ENCODE measurements at regions not wholly inside any gene's neighbourhood (a gene's known extent, or its start where the extent isn't known, plus 50 kb on each side); places are given as distances from the start of the nearest gene placed in this dataset.
"Not testable (repeated sequence)": the region's sequence is repeated elsewhere in the genome, so short reads cannot be mapped to it uniquely, and the experiment has no call there.

DNA sequence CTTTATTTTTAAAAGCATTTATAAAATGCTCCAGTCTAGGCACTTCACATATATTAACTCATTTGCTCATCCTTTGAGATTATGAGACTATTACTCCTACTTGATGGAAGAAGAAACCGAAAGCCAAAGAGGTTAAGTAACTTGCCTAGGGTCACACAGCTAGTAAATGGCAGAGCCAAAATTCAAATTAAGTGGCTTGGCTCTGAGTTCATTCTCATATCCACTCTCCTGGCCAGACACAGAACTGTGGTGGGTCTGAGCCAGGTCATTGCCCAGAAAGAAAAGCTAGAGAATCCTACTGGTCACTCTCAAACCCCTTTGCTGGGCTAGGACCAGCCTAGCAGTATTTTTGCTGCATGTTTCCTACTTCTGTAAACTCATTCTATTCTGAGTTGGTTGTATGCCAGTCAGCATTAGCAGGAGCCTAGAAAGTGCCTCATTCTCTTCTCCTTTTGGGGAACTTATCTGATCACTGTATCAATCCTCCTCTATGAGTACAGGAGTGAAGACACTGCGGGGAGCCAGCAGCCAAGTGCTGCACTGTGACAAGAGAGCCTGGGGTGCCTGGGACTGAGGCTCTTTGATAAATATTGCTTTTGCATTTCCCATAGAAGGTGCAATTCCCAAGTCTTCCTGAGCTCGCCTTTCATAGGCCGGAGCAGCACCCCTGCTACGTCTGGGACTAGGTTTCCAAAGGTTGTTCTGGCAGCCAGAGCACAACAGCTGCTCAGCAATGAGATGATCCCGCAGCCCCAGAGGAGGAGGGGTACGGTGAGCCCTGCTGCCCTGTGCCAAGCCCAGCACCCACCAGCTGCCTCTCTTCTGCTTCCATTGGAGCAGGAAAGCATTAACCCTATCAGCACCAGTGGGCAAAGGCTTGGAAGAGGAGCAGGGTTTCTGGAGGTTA lies 728.3 kb downstream of the MAFB start:
- DNase-seq, result no peak

DNA sequence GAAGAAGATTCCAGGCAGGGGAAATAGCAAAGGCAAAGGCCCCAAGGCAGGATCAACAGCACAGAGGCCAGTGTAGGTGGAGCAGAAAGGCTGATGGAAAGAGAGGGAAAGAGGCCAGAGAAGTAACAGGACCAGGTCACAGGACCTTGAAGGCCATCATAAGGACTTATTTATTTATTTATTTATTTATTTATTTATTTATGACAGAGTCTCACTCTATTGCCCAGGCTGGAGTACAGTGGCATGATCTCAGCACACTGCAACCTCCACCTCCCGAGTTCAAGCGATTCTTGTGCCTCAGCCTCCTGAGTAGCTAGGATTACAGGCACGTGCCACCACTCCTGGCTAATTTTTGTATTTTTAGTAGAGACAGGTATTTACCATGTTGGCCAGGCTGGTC lies 731.1 kb downstream of the MAFB start:
- DNase-seq, result not testable (repeated sequence)

DNA sequence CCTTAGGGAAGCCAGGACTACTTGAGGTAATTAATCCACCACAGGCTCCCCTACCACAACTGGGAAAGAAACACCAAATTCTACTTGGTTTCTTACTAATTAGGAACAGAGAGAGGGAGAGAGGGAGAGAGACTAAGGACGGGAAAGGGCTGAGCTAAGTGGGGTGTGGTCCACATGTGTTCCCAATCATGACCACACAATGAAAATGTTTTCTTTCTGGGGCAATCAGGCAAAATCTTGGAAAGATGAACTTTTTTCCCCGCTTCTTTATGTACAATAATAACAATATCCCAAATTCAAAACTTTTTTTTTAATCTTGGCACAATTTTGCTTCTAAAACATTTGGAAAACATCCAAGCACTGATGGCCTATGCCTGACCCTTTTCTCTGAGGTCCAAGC lies 734.4 kb downstream of the MAFB start:
- peak; percentile 84 for DNase-seq

DNA sequence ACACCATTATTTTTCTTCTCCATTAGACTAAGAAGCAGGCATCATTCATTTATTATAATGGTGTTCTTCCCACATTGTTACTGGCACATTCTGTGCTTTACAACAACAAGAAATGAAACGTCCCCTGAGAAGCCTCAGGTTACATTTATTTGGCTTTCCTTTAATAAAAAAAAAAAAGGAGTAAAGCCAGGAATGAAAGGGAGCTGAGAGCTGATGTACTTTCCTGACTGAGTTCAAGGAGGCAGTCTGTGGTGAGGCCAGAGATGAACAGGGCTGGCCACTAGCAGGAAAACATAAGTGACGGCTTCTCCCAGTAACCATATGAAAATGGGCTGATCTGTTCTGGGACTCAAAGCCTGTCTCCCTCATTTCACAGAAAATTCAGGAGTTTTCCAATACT lies 742.1 kb downstream of the MAFB start:
- no peak for DNase-seq

DNA sequence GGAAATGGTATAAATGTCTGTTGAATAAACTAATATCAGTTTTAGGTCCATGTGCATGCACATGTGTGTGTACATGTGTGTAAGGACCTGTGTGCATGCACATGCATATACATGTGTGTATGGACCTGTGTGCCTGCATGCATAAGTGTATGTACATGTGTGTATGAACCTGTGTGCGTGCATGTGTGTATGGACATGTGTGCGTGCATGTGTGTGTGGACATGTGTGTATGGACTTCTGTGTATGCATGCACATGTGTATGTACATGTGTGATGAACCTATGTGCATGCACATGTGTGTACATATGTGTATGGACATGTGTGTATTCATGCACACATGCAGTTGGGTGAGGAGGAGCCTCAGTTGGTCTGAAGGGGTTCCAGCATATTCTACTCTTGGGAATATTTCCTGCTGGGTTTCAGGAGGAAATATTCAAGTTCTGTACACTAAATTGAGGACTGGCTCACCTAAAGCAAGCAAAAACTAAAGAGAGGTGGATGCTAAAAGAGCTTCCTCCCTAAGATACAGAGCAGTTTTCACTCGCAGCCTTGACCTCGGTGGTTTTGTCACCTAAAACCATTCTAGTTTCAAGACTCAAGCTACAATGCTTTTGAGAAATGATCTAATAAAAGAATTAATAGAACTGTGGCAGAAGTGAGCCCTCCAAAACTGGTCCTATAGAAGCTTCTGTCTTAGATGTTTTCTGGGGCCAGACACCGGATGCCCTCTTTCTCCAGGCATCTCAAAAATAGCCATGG lies 742.8 kb downstream of the MAFB start:
- no peak for DNase-seq

DNA sequence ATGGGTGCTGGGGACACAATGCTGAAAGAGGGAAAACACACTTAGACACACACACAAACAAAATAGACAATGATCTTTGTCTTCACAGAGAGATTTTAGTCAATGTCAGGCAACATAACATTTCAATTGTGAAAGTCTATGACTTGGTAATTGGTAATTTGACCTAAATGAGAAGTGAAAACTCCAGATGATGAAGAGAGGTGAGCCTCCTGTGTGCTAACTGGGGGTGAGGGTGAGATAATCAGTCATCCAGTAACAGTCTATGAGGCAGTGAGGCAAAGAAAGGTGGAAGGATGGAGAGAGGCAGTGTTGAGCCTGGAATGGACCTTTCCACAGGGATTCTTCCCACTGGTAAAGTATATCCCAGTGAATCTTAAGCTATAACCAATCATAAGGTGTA lies 744.2 kb downstream of the MAFB start:
- no peak for DNase-seq

DNA sequence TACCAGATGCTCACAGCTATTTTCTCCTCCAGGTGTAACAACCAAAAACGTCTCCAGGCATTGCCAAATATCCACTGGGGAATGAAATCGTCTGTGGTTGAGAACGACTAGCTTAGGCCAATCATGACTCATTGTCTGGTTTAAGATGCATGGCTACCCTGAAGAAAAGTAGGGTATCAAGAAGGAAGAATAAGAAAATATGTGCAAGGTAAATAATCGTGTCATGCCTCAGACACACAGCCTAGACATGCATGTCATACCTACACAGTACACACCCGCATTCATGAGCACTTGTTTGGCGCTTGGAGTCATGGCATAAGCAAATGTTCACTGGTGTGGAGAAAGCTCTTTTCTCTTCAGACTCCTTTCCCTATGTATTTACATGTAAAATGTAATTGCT lies 745.7 kb downstream of the MAFB start:
- DNase-seq, result peak; percentile 15

DNA sequence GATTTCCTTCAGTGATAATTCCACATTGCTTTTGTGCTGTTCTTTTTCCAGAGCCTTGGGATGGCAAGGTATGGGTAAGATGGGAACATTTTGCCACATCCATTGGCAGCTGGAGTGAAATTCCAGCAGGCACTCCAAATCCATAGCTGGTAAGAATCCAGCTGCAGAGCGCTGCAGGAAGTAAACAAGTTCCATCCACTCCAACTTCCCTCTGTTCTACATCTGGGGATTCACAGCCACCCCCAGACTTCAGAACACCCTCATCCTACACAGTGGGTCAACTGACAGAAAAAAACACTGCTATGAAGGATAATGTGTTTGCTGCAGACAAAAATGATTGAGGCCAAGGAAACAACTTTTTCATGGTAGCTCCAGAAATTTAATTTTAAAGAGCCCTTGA lies 747.8 kb downstream of the MAFB start:
- no peak for DNase-seq

DNA sequence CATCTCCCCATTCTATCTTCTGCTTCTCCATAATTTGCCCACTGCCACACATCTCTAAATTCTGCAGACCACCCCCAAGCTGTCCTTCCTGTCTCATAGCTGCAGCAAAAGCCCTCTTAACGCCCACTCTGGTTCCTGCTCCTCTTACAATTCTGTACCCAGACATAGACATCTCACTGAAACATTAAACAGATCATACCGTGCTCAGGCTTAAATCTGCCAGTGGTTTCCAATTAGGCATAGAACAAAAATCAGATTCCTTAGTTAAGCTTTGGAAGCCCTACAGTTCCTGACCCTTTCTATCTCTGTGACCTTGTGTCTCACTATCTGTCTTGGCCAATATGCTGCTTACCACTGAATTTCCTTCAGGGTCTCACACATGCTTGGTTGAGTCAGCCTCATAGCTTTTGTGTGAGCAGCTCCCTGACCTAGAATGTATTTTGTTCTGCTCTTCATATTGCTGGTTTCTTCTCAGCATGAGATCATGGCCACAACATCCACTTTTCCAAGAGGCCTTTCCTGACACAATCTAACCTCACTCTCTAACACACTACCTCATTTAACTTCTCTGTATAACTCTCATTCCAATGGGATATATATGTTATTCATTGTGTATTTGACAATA lies 749.7 kb downstream of the MAFB start:
- DNase-seq, result peak; percentile 86

DNA sequence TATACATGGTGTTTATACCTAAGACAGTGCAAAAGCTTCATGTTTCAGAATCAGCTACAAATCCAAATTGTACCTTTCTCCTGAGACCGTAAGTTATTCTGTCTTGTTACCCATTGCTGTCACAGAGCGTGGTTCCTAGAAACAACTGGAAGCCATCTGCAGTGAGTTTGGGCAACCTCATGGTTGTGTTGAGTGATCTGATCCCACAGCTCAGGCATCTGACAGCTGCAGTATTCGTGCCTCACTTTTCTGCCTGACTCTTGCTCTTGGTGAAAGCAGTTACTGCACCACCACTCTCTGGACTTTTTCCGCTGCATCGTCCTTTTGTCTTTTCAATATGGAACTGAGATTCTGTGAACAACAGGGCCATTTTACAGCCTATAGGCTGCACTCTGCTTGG lies 752.6 kb downstream of the MAFB start:
- no peak for DNase-seq

DNA sequence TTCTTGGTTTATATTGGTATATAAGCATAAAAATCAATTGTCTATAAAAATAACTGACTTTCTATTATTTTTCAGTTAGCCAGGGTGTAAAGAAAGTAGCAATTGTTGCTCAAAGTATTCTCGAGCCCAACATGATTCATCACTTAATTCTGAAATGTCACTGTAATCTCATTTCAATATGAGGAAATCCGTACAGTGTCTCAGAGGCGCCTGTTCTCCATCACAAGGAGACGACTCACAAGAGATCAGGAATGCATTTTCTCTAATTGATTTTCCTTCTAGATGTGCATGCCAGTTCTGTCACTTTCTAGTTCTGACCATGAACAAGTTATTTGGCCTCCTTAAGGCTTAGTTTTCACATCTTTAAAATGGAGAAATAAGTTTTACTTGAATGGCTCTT lies 753.1 kb downstream of the MAFB start:
- DNase-seq, result peak; percentile 71

DNA sequence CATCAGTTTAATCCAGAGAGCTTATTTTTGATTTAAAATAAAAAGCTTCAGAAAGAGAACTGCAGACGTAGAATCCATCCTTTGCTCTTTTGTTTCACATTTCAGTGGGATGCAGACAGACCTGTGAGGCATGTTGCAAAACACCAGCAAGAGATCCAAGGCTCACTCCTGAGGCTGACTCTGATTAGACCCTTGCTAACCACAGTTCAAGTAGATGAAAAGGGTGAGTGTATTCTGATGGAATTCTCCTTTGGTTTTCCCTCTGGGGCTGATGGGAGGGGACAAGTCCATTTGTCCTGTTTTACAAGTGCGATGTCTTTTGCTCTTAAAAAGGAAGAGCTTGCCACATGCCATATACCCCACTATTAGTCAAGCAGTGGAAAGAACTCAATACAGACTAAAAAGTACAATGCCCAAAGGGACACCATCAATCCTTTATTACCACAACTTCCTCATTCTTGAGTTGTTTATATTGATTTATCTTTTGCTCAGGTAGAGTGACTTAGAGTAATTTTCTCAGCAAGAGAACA lies 772.7 kb downstream of the MAFB start:
- DNase-seq, result peak; percentile 35

DNA sequence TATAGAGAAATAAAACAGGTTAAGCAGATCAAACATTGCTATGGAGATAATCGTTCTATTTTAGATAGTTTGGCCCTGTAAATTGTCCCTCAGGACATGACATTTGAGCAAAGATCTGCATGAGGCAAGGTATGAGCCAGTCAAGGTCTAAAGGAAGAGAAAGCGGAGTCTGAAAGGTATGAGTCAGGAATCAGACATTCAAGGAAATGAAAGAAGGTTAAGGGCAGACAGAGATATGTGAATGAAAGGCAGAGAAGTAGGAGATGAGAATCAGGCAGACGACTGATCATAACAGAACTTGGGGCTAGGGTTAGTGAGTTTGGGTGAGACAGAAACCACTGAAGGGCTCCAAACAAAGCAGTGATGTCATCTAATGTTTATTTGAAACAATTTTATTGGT lies 775.8 kb downstream of the MAFB start:
- DNase-seq, result no peak

DNA sequence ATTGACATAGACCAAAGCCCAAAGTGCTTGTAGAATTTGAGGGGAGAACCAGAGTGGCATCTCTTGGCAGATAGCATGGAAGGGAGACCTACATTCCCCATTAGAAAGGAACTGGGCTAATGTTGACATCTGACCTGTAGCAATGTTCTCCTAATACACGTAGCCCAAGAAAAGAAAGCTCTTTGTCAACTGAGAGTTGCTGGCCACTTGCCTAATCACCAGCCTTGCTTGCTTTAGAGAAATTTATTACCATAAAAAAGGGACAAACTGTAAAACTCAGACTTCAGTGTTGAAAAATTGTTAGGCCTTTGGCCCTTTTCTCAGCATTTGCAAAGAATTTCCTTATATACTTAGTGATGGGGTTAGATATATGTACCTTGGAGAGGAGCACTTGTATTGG lies 777.5 kb downstream of the MAFB start:
- no peak for DNase-seq

DNA sequence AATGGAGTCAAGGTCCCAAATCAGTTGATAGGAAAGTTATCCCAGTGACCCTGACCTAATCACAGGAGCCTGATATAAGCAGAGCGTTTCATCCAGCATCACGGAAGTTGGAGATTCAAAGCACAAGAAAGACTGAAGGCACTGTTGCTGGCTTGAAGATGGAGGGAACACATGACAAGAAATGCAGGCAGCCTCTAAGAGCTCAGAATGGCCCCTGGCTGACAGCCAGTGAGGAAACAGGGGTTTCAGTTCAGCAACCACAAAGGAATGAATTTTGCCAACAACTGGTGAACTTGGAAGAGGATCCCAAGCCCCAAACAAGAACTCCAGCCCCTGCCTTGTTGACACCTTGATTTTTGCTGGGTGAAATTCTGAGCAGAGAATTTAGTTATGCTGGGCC lies 778.5 kb downstream of the MAFB start:
- peak; percentile 12 for DNase-seq

DNA sequence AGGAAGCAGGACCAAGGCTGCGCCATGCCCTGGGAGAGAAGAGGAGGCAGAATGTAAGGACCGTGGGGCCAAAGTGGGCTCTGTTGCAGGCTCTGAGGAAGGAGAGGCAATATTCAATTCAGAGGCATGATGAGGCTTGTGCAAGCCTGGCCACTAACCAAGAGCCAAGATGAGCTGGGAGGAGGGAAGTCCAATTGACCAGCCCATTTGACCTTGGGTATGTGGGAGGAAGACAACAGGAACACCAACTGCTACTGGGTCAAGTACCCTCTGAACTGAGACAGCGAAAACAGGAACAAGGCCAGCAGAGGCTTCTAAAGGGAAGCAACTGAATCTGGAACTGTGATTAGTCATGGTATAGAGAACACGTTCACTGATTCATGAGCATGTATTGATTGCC lies 779.6 kb downstream of the MAFB start:
- no peak for DNase-seq

DNA sequence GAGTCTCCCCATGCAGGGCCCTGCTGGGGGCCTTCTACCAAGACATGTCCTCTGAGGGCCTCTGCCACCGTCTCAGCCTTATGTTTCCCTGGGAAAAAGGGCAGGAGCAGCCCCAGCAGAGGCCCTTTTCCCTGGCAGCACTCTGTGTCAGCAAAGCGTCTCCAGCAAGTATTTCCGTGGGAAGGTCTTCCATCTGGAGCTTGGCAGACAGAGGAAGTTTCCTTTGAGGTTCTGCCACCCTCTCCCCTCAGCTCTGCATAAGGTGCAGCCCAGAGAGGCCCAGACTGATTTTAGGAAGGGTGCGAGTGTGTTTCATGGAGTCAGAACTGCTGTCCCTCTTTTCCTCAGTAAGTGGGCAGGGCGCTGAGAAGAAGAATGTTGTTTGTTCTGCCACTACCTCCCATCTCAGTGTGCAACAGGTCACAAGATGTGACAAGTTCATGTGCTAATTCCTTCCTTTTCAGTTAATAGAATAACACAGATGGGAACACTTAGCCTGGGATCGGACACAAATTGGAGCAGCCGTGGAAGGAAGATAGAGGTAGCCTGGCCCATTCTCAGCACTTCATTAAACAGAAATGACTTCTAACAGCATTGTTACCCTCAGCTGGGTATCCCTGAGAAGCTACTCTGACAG lies 784.4 kb downstream of the MAFB start:
- DNase-seq, result no peak

DNA sequence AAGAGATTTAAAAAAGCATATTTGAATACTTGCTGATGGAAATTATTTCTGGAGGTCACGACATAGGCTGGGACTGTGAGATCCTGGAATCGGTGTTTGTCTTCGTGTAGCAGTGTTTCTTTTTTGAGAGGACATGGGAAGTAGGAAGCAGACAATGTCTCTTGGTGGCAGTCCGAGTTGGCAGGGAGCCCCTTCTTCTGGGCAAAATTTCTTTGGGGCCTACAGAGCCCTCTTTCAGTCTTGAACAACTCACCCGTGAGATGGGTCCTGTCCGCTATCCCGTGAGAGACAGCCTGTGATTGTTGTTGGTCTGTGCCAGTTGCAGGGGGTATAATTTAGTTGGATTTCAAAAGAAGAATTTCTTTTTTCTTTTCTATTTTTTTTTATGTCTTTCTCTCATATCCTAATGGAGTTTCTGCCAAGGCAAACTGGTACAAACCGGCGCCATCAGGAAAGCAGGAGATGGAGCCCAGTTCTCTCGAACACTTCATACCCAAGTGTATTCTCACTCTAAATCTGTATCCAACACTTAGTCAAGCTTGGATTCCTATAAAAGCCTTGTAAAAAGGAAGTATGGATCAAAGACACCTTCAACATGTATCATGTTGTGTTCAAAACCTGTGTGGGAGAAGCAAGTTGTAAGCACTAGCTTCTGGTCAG lies 785.1 kb downstream of the MAFB start:
- no peak for DNase-seq

DNA sequence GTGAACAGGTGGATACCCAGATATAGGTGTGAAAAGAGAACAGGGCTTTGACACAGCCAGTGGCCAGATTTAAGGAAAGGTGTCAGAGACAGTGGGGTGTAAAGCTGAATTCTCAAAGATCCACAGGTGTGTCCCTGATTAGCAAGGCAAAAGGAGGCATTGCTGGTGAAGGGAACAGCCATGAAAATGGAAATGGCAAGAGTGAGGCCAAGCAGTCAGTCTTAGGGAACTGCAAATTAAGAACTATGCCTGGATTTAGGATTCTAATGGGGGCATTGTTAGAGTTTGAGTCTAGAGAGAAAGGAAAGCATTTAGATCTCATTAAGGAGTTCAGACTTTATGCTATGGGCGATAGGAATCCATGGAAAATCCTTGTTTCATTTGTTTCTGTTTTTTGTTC lies 789.2 kb downstream of the MAFB start:
- no peak for DNase-seq

DNA sequence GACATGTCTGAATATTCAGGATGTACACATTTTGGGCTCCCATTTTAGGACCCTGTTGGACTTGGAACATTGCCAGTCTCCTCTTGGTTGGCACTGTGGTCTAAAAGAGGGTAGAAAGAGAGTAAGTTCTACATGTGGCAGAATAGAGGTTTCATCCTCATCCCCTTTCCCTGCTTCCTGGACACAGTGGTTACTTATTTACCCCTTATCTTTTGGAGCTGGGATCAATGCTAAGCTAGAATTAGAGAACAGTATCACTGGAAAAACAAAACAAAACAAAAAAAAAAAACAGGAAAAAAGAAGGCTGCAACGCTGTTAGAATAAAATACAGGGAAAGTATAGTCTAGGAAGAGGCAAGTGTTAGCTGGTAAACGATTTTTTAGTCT lies 790.6 kb downstream of the MAFB start:
- no peak for DNase-seq

DNA sequence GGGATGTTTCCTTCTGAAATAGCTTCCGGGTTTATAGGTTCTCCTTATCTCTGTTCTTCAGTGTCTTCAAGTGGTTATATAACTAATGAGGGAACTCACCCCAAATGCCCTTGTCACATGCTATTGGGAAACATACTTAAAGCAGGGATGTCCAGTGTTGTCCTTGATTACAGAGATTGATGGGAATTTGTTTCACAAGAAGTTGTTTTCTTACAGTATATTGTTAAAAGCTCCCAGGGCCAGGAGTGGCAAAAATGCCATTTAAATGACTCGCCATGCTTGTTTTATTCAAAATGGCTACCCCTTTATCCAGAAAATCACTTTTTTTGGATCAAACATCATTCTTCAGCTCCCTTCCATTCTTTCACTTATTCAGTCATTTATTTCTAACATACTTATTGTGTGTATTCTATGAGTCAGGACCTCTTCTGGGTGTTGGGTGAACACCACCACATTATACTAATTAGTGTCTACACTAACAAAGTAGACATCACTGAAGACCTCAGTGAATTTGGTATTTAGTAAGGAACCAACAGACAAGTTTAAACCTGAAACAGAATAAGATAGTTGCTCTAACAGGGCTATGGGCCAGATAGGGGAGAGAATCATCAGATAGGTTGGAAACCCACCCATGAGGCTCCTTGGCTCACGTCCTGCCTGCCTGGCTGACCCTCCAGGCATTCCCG lies 791.1 kb downstream of the MAFB start:
- DNase-seq, result peak; percentile 76

DNA sequence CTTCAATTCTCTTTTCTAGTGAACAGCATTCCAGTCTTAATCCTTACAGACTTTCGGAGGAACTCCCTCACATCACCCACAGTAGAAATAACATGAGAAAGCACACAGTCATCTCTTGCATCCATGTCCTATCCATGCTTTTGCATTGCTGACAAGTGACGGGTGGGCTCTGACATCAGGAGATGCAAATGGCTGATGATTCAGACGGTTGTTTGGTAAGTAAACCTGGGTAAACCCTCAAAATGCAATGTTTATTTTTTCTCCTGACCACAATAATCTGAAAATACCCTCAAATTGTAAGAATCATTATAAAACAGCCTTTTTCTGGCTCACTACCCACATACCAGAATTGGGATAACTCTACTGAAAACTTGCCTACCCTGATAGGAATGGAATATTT lies 792.0 kb downstream of the MAFB start:
- DNase-seq, result peak; percentile 99

Measured in fibroblast of skin of scalp (primary cell).